Muscle of back (tissue), 3 donors: ENCODE measurements at regions not wholly inside any gene's neighbourhood (a gene's known extent, or its start where the extent isn't known, plus 50 kb on each side); places are given as distances from the start of the nearest gene placed in this dataset.

Experiments
- DNase-seq, 3 donors: peaks; one replicate each; pipeline versions ENCODE4 v3.0.0 to v3.0.0-alpha.2; 2013

DNA sequence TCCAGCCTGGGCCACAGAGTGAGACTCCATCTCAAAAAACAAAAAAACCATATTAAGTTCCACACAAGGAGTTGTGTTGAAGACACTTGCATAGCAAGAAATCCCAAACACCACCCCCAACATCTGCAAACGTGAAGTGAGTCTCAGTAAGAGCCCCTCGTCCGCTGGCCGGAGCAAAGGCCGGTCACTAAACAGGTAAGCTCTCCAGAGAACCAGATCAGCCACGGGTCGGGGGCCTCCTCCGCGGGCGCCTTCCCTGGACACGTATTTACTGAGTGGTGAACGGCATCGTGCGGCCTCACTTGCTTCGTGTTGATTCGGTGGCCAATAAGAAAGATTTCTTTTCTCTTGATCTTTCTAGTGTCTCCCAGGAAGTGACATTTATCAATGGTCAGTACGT is 93.6 kb downstream of the MRPL36 start:
- no peak for DNase-seq

DNA sequence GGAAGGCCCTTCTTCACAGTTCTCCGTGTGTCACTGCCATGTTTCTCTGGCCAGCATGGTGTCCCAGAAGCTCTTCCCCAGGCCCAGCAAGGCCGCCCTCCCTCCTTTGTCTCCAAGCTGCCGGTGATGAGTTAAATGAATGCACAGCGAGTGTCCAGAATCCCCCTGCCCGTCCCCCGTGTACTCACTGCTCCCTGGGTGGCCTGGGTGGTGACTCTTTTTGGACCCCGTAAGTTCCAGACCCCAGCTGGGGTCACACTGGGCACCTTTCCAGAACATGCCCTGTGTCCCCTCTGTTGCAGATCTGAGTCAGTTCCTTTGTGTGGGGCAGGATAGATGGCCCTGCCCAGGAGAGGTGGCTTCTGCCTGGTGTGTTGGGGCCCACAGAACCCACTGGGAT is 95.0 kb downstream of the MRPL36 start:
- DNase-seq: no peak

DNA sequence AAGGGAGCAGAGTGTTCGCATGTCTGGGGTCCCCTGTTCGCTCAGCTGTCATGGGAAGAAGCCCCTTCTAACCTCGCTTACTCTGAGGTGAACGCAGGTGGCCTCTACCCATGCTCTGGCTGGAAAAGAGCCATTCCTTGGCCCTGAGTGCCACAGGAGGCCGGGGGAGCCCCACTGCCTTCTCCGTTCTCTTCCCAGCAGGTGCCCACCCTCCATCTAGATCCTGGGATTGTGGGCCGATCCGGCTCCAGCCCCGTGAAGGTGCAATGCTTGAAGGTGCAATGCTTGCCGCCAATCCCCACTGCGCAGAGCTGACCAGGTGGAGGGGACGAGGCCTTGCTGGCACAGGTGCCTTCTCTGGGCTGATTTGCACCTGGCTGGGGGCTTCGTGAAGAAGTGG is 95.4 kb downstream of the MRPL36 start:
- DNase-seq: no peak

DNA sequence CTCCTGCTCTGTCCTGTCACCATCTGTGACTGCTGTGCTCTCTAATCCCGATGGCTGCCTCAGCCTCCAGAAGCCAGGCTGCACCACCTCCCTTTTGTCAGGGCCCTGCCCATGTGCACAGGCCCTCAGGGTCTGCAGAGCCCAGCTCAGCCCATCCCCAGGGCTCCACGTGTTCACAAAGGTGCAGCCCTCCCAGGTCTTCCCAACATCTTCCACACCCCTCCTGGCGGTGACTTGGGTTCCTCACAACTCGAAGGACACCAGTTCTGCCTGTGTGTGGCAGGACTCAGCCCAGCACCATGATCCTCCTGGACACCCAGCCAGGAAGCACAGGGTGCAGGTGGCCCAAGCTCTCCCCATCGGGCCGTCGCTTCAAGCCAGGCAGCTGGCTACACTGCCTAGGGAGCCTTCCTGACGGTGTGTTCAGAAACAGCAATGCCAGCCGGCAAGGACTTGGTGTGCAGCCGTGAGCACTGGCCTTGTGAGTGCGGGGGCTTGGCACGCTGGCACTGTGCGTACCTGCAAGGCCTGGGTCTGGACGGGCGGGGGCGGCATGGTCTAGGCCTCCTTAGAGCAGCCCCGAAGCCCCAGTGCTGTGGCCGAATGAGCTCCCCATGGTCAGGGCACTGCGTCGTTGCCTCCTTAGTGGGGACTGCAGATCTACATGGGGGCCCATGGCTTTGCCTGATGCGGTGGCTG is 96.1 kb downstream of the MRPL36 start:
- no peak for DNase-seq

DNA sequence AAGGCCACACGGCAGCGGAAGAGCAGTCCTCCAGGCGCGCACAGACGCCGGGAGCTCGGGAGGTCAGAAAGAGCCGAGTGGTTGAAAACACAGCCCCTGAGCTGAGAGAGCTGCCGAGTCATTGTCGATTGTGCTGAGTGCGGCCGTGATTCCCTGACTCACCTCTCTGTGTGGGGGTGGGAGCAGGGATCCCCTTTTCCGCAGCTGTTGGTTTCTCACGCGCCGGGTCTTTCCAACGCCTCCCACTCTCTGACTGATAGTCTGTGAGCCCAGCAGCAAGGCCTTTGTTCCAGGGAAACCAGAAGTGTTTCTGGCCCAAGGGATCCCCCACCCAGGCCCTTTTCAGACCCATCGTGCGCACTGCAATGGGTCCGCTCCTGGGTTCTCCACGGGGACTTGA is 97.3 kb downstream of the MRPL36 start:
- no peak for DNase-seq

DNA sequence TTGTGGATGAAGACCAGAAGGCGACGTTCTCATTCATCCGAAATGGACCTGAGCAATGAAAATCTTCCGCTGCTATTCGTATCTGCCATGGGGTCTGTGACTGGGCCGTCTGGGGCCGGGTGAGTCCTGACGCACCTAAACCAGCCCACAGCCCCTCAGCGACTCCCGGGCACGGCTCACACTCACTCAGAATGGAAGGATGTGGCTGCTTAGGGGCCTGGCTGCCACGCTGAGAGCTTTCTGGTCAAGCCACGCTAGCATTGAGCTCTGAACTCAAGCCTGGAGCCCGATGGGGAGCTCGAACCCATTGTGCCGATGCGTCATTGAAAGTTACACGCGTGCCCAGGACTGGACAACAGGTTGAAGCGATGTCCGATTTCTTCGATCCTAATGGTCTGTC is 97.8 kb downstream of the MRPL36 start:
- DNase-seq: no peak

DNA sequence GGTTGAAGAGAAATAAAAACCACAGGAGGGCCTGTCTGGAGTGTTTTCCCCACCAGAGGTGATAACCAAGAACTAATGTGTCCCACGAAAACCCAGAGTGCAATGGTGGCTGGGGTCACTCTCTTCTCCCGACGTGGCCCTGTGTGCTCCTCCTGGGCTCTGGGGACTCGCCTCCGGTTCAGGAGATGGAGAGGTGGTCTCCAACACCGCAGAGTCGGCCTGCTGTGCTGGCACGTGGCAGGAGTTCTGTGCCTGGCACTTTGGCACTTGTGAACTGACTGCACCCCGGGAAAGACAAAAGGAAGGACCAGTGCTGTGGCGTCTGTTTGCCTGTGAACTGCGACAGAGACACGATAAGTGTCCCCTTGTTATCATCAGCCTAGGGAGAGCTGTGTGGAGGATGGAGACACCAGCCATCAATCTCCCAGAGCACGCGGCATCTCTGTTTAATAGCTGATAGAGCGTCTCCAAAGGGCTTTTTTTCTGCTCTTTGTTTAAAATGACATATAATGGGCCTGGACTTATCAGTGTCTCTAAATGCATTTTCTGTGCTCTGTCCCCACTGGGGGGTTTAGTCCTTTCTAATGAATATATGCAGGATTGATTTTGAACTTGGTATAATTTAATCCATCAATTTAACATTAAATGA is 98.3 kb downstream of the MRPL36 start:
- DNase-seq: no peak

DNA sequence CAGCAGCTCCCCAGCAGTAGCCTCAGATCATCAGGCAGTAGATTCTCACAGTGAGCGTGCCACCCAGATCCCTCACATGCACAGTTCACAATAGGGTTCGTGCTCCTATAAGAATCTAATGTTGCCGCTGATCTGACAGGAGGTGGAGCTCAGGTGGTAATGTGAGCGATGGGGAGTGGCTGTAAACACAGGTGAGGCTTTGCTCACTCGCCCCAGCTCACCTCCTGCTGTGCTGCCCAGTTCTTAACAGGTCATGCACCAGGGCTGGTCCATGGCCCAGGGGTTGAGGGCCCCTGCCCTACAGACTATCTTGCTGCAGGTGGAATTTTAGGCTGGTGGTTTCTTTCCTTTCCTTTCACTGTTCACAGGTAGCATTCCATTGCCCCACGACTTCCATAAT is 100.2 kb downstream of the MRPL36 start:
- no peak for DNase-seq

DNA sequence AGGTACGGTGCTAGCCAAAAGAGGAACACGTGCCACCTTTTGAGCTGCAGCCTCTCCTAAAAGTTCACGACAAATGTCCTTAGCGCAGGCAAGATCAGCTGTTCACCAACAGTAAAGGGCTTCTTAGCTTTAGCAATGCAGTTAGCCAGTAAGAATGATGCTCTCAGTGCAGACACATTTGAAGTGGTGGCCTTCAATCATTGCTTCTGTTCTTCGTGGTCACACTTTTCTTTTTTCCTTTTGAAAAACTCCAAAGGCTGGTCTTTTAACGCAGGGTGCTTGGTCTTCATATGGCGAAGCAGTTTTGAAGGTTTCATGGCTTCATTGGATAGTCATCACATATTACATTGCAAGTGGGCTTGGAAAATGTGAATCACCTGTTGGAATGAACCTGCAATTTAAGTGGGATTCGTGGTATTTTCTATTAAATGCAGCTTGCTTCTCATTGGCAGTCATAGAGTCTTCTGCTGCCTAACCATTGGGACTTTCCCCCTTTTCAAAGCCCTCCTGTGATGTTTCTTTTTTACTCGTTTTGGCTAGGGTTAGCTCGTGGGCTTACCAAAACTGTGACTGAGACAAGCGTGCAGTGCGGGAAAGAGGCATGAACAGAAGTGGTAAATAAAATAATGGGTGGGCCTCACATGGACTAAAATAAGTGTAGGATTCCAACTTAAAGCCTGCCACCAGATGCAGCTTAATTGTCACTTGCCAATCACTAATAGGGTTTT is 100.9 kb downstream of the MRPL36 start:
- DNase-seq: no peak

DNA sequence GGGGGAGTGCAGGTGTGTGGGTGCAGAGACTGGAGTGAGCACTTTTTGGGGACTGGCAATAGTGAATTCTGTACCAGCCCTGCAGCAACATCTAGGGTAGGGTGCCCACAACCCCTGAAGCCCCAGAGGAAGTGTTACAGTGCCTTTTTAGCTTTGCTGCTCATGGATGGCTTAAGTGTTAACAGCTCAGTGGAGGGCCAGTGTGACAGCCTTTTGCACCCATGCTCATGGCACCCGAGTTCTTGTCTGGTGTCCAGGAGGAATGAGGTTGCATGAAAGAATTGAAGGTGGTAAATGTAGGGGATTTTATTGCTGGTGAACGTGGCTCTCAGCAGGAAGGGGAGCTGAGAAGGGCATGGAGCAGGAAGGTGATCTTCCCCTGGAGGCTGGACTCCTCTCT is 107.3 kb downstream of the MRPL36 start:
- no peak for DNase-seq

DNA sequence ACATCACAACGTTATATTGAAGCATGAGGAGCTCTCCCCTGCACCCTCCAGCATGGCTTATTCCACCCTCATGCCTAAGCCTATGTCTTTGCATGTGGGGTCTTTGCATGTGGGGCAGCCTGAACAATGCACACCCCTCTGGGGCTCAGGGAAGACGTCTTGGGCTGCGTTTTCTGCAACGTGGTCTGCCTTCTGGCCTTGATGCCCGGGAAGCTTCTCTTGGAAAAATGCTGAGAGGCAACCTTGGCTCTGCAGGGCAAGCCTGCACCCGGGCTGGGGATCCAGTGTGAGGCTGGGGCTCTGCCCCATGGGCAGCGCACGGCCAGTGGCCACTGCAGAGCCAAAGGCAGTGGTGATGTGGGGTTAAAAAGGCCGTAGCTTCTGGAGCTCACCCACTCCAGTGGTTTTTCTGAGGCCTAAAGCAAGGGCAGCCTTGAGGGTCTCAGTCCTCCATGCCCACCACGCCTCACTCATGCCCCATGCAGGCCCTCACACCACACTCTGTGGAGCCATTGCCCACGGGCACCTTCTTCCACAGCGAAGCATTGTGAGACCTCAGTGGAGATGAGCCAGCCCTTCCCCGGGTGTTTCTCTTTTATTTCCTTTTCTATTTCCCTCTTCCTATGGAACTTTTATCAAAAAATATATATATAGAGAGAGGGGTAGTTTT is 112.2 kb downstream of the MRPL36 start:
- DNase-seq: no peak

DNA sequence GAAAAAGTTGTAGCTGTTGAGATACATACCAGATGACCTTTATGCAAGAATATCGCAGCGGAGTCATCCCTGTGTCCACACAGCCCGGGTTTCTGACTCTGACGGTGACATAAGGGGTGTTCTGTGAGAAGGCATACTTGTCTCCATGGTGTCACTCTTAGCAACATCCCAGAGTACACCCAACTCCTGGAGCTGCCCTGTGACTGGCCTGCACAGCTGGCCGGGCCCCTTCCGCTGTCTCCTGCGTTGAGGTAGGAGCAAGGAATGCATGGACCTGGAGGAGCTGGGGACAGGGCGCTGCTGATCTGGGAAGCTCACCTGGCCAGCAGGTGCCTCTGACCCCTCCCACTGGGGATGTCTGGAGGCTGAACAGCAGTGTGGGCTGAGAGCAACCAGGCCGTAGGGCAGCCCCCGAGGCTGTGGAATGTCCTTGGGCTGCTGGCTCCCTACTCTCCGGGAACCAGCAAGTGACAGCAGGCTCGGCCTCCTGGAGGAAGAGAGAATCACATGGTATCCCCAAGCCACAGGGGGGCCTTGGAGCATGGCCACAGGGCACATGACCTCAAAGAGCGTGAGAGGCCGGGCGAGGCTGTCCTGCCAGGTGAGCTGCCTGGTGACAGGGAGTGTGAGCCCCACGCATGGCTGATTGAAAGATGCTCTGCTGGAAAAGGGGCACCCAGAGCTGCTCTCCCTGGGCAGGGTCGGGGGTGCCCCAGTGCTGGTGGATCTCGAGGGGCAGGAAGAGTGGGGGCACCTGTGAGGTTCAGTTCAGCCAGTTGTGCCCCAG is 113.4 kb downstream of the MRPL36 start:
- DNase-seq: no peak

DNA sequence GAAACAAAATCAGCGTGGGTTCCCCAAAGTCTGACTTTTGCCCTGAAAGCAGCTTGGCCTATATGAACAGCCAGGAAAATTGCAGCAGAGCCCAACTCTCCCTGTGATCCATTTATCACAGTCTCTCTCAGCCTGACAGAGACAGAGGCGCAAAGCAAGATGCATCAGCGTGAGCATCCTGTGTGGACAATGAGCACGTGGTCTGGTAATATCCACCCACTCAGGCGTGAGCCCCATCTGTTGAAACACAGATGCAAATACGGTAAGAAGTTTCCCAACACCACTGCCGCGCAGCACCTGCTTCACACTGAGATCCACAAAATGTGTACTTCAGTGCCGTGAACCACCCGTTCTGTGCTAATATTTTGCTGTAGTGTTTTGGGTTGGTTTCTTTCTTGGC is 114.6 kb downstream of the MRPL36 start:
- DNase-seq: no peak

DNA sequence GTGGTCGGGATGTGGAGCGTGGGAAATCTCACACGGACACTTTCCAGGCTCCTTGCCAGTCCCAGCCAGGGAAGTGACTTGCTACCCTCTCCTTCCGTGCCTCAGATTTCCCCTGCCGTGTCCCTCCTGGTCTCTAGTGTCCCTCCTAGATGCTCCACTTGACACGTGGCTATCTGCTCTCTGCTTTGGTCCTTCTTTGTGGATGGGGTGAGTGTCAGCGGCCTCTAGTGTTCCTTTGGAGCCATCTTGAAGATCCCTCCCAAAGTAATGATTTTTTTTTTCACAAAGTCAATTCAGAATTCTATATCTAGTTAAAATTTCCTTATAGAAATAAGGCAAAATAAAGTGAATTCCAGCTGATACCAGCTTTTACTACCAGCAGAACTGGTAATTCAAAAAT is 117.7 kb downstream of the MRPL36 start:
- no peak for DNase-seq

DNA sequence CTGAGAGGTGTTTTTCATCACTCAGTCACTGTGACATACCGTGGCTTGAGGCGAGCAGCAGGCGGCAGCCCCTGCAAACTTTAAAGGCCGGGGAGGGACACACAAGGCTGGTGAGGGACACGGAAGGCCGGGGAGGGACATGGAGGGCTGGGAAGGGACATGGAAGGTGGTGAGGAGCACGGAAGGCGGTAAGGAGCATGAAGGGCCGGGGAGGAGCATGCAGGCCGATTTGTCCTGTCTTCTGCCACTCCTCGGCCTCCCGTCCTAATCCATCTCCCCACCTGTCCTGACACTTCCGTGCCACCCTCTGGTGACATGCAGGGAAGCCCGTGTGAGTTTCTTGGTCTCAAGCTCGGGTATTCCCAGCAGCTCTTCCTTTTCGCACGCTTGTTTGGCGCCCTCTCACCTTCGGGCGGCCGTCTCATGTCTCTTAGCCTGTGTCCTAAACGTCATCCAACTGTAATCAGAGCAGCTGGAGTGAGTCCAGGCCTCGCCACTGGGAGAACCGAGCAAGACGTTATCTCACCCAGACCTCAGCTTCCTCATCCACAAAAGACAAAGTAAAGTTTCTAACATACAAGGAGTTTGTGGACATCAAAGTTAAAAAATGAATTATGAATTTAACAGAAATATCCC is 126.5 kb downstream of the MRPL36 start:
- no peak for DNase-seq

DNA sequence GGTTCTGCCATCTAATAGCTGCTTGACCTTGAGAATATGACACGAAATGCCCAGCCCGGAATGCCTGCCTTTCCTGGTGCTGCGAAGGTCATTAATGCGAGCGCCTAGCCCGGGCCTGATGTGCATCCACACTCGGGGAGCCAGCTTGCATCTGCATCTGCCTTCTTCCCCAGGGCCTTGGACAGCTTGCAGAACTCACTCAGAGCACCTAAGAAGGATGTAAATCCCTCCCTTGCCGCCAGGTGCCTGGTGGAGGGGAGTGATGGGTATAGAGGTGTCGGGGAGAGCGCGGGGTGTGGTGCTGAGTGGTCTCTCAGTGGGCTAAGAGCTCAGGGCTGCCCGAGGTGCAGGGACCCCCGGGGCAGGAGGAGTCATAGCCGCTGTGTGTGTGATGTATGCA is 127.2 kb downstream of the MRPL36 start:
- DNase-seq: no peak

DNA sequence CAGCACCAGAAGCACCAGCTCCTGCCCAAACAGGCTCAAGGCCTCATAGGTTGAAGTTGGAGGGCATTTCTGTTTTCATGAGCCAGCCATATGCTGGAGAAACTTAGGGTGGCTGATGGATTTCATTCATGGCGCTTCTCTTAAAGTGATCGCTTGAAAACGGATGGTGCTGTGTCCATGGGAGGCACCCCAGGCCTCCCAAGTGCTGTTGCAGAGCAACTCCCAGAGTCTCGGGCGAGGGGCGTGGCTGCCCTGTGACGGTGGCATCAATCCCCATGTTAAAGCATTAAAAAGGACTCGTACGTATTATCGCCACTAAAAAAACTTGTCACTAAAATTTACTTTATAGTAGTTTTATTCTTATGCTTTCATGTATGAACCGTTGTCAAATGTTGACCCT is 128.3 kb downstream of the MRPL36 start:
- no peak for DNase-seq

DNA sequence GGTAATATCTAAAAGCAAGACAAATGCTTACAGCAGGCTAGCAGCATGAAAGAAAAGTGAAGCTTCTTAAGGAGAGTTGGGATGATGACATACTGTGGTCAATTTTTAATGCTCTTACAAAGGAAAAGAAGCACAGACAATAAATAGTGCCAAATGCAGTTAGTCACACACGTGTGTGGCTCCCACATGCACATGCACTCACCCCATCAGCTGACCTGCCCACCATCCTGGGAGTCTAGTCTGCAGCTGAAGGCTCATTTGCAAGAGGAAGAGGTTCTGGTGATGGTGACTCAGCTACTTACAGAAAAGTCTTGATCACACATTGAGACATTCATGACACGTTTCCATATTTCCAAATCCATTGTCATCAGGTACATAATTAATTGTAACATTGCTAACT is 129.3 kb downstream of the MRPL36 start:
- DNase-seq: no peak

DNA sequence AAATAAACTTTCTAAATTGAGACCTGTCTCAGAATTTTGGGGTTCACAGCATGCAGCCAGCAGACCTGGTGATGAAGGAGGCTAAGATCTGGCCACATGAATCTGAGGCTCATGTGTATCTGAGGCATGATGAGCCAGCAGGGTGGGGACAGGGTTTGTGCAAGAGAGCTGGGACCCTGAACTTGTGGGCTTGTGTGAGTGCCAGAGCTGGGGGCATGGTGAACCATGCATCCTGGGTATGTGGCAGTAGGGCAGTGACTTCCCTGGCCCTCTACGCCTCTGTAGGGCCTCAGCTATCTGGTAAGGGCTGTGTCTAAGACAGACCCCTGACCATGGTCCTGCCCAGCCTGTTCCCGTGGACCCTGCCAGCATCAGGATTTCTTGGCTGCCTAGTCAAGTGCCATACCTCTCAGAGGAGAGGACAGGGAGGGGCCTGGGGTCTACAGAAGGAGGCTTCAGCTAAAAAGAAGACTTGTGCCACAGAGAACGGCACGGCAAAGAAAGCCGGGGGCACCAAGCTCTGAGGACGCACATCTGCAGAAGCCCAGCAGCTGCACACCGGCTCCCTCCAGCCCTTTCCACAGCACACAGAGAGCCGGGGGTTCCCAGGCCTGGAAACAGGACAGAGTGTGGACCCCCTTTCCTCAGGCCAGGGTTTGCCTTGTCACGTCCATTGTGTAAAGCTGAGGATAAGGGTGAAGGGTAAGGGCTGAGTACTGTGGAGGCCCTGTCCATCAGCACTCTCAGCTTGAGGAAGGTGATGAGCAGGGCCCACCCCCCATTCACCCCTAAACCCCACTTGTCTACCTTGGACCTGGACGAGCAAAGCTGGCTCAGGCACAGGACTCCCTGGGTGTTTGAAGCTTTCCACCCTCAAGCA is 130.1 kb downstream of the MRPL36 start:
- DNase-seq: no peak

DNA sequence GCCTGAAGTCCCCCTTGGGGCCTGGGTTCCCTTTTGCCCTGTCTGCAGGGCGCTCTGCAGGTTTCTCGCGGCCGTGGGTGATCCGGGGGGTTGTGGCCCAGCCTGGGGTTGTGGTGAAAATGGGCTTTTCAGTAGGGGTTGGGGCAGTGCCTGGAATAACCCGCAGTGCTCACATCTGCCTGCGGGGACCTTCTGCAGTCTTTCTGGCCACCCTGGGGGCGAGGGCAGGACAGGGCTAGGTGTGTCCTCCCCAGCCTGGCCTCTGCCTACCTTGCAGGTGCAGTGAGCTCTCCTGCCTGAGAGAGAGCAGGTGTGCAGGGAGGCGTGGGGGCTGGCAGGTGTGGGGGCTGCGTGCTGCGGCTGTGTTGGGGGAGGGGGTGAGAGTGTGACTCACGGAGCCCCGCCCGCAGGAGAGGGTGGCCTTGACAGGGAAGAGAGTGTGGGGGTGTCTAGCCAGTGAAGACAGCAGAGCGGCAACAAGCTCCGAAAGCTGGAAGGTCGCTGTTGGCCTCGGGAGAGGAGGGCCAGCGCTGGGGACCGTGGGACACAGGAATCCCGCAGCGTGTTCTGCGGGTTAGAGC is 131.4 kb downstream of the MRPL36 start:
- no peak for DNase-seq
